ENCODE measurements at regions not wholly inside any gene's neighbourhood (a gene's known extent, or its start where the extent isn't known, plus 50 kb on each side); places are given as distances from the start of the nearest gene placed in this dataset.

DNA sequence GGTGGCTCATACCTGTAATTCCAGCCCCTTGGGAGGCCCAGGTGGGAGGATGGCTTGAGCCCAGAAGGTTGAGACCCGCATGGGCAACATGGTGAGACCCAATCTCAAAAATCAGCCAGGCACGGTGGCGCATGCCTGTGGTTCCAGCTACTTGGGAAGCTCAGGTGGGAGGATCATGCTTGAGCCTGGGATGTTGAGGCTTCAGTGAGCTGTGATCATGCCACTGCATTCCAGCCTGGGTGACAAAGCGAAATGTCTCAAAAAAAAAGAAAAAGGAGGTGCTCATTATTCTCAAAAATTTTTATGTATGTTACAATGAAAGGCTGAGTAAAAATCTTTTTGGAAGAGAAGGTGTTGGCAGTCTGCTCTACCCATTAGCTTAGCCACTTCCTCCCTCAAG, 106.8 kb downstream of the TSN start:
- Mint-ChIP-seq H3K4me1 (no peaks in the 10 kb centered on the region), H3K27me3 (ENCODE audit: low read depth) (peaks cover 3% of the 10 kb centered on the region)
- TF ChIP-seq, protein P1, sequence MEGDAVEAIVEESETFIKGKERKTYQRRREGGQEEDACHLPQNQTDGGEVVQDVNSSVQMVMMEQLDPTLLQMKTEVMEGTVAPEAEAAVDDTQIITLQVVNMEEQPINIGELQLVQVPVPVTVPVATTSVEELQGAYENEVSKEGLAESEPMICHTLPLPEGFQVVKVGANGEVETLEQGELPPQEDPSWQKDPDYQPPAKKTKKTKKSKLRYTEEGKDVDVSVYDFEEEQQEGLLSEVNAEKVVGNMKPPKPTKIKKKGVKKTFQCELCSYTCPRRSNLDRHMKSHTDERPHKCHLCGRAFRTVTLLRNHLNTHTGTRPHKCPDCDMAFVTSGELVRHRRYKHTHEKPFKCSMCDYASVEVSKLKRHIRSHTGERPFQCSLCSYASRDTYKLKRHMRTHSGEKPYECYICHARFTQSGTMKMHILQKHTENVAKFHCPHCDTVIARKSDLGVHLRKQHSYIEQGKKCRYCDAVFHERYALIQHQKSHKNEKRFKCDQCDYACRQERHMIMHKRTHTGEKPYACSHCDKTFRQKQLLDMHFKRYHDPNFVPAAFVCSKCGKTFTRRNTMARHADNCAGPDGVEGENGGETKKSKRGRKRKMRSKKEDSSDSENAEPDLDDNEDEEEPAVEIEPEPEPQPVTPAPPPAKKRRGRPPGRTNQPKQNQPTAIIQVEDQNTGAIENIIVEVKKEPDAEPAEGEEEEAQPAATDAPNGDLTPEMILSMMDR (IDR thresholded peaks at IDR 0.05; ENCODE audit: unreplicated experiment in 3 of 3): no peak

DNA sequence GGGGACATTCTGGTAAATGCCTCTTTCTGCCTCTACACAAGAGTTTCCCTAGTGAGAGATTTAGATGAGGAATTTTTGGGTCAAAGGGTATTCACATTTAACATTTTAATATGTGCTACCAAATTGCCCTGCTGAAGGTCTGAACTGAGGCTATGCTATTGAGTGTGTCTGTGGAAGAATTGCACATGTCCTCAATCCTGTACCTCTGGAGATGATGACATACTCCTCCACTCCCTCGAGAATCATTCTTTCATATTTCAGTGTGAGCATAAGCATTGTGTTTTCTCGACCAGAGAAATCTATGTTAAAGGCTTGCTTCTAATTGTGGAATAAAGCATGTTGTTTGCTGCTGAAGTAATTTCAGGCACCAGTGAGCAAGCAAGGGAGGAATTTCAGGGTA, 110.5 kb downstream of the TSN start:
- Mint-ChIP-seq H3K9me3 (peaks cover 8% of the 10 kb centered on the region), H3K27ac (no peak overlapping the region), H3K27me3 (ENCODE audit: low read depth) (peaks cover 10% of the 10 kb centered on the region), H3K36me3 (ENCODE audit: low read depth) (no peaks in the 10 kb centered on the region), H3K4me1 (no peaks in the 10 kb centered on the region), H3K4me3 (no peak overlapping the region)
- TF ChIP-seq, protein P1 (IDR thresholded peaks at IDR 0.05; ENCODE audit: unreplicated experiment in 3 of 3): no peak

More for the DNA sequence above, 106.8 kb downstream of the TSN start:
- Mint-ChIP-seq H3K36me3 (ENCODE audit: low read depth) (no peaks in the 10 kb centered on the region), H3K27ac (no peak overlapping the region), H3K4me3 (no peak overlapping the region), H3K9me3 (peaks cover 8% of the 10 kb centered on the region)

DNA sequence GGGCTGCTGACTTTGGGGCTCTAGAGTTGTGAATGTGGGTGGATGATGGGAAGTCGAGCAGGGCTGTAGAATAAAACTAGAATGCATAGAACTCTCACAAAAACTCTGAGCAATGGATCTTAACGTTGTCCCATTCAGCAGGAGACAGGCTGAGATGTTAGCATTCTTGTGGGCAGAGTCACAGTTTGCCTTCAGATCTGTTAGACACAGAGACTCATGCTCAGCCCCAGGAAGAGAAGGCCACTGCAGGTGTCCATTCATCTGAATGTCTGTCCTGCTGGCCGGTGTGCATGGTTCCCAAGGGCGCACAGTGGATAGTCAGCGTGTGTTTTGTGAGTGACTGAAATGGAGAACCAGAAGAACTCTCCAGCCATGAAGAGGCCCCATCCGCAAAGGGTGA, 111.3 kb downstream of the TSN start:
- Mint-ChIP-seq H3K27ac (no peak overlapping the region), H3K9me3 (peaks cover 8% of the 10 kb centered on the region), H3K27me3 (ENCODE audit: low read depth) (peaks cover 14% of the 10 kb centered on the region), H3K4me1 (no peaks in the 10 kb centered on the region), H3K36me3 (ENCODE audit: low read depth) (no peaks in the 10 kb centered on the region), H3K4me3 (no peak overlapping the region)
- TF ChIP-seq, protein P1 (IDR thresholded peaks at IDR 0.05; ENCODE audit: unreplicated experiment in 3 of 3): no peak

- no peaks in the 10 kb centered on the region for H3K36me3 Mint-ChIP-seq (ENCODE audit: low read depth)
- peaks cover 14% of the 10 kb centered on the region for H3K27me3 Mint-ChIP-seq (ENCODE audit: low read depth)
- H3K27ac Mint-ChIP-seq: no peak overlapping the region
- H3K4me1 Mint-ChIP-seq: no peaks in the 10 kb centered on the region
- TF ChIP-seq, protein P1 (IDR thresholded peaks at IDR 0.05; ENCODE audit: unreplicated experiment in 3 of 3): no peak
- no peak overlapping the region for H3K4me3 Mint-ChIP-seq
- H3K9me3 Mint-ChIP-seq: peaks cover 3% of the 10 kb centered on the region
Observed at GRCh38 chr2:121868652-121869051, 113.2 kb downstream of the TSN start.

- Mint-ChIP-seq H3K4me1 (no peaks in the 10 kb centered on the region), H3K27me3 (ENCODE audit: low read depth) (peaks cover 11% of the 10 kb centered on the region), H3K36me3 (ENCODE audit: low read depth) (no peaks in the 10 kb centered on the region), H3K4me3 (no peak overlapping the region), H3K9me3 (no peaks in the 10 kb centered on the region), H3K27ac (no peak overlapping the region)
- TF ChIP-seq, protein P1 (IDR thresholded peaks at IDR 0.05; ENCODE audit: unreplicated experiment in 3 of 3): no peak
Observed at GRCh38 chr2:121869363-121869762, 113.9 kb downstream of the TSN start.

GRCh38 chr2:121869873-121870272, 114.4 kb downstream of the TSN start:
- H3K4me1 Mint-ChIP-seq: no peaks in the 10 kb centered on the region
- no peak overlapping the region for H3K4me3 Mint-ChIP-seq
- peaks cover 11% of the 10 kb centered on the region for H3K27me3 Mint-ChIP-seq (ENCODE audit: low read depth)
- TF ChIP-seq, protein P1 (IDR thresholded peaks at IDR 0.05; ENCODE audit: unreplicated experiment in 3 of 3): no peak
- H3K36me3 Mint-ChIP-seq (ENCODE audit: low read depth): no peaks in the 10 kb centered on the region
- H3K9me3 Mint-ChIP-seq: no peaks in the 10 kb centered on the region
- no peak overlapping the region for H3K27ac Mint-ChIP-seq
